HG03064 (cell line): ENCODE measurements at regions not wholly inside any gene's neighbourhood (a gene's known extent, or its start where the extent isn't known, plus 50 kb on each side); places are given as distances from the start of the nearest gene placed in this dataset.
"Not testable (repeated sequence)": the region's sequence is repeated elsewhere in the genome, so short reads cannot be mapped to it uniquely, and the experiment has no call there.

Experiments
- ATAC-seq: cut with Tn5 transposase; IDR thresholded peaks from one replicate; pipeline ENCODE4 v1.9.1; 2021; ENCODE audit warnings: low read depth; ENCODE audit not compliant: unreplicated experiment

- ATAC-seq, result peak; percentile 62
Measured at GRCh38 chr10:44724415-44725174, 186.5 kb upstream of the TMEM72 start.

GRCh38 chr10:44725404-44725803, 185.7 kb upstream of the TMEM72 start:
- no peak for ATAC-seq

GRCh38 chr10:44731283-44731682, 179.9 kb upstream of the TMEM72 start:
- no peak for ATAC-seq

- ATAC-seq, result no peak
Measured at GRCh38 chr10:44733501-44734488, 177.3 kb upstream of the TMEM72 start.

DNA sequence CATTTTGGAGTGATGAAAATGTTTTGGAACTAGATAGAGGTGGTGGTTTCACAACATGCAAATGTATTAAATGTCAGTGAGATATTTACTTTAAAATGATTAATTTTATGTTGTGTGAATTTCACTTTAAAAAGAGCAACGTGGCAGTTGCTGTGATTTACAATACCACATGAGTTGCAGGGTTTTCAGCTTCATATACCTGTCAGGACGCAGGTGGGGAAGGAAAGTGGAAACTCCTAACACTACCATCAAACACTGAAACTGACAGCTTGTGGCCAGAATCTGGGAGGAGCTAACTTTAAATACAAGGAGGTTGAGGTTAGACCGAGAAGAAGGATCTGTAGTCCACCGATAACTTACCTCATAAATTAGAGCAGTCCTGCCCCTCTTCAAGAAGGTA, 168.9 kb upstream of the TMEM72 start:
- no peak for ATAC-seq

GRCh38 chr10:44743535-44743934, 167.6 kb upstream of the TMEM72 start:
- ATAC-seq, result no peak

- no peak for ATAC-seq
Measured at GRCh38 chr10:44745920-44746319, 165.2 kb upstream of the TMEM72 start.

GRCh38 chr10:44747593-44748172, 163.5 kb upstream of the TMEM72 start:
- ATAC-seq, result no peak

GRCh38 chr10:44749151-44749550, 162.0 kb upstream of the TMEM72 start:
- no peak for ATAC-seq

DNA sequence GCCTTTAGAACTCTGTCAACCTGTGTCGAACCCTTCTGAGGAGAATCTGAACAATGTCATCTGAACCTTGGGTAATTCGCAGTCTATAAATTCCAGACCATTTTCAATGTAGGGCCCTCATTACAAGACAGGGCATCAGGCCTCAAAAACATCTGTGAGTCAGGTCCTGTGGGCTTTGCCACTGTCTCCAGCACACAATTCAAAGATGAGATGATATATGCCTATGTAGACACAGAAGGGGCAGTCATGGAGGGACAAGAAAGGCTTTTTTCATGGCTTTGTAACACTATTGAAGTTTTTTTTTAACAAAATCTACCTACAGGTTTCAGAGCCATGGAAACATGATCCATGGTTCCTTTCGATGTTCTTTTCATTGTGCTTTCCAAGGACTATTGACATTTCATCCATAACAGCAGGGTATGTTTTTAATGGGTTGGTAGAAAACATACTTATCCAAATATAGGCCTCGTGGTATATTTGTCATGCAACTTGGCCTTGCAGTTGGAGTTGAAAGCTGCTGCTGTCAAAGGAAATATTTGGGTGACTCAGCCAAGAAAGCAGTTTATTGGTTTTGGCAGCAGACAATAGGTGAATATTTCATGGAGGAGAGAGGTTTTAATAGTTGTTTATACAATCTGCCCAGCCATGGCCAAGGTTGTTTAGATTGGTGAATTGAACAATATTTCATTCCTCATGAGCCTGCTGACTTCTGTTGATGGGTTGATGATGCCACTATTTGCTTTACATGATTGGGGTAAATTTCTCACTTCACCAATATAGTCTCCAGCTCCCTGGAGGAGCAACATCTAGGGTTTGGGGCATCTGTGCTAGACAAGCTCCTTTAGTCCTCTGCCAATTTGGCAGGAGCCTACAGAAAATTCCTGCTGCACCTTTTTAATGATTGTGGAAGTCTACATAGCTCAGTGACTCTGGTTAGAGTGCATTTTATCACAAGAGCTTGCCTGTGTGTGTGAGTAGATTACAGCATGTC, 158.4 kb upstream of the TMEM72 start:
- no peak for ATAC-seq

GRCh38 chr10:44754355-44754754, 156.8 kb upstream of the TMEM72 start:
- not testable (repeated sequence) for ATAC-seq

DNA sequence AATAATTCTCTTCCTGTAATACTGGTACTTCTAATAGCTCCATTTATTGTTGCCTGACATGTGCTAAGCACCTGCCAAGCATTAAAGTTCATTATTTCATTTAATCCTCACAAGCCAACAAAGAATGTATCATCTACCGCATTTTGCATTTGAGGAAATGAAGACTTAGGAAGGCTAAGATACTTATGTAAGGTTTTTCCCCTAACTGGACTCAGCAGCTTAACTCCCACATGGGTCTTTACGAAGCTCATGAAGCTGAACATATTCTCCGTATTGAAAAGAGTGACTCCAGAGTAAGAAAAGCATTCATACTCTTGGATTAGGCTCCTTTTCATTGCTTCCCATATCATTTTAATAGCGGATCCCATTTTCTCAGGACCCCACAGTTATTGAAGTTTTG, 155.7 kb upstream of the TMEM72 start:
- no peak for ATAC-seq

DNA sequence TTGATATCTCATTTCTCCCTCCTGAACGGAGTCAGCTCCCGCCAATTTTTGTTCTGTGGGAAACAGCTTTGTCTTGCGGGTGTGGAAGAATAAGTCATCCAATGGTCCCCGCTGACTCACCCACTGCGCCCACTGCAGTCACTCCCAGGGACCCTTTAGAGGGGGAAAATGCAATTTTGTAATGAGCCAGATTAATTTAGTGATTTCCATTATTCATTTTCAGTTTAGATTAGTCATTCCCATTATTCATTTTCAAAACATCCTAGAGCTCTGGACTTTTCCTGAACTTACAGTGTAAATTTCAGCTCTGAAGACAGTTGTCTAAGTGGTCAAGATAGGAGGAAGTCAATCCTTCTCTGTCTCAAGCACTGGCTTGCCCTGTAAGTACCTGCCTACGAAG, 154.9 kb upstream of the TMEM72 start:
- no peak for ATAC-seq

DNA sequence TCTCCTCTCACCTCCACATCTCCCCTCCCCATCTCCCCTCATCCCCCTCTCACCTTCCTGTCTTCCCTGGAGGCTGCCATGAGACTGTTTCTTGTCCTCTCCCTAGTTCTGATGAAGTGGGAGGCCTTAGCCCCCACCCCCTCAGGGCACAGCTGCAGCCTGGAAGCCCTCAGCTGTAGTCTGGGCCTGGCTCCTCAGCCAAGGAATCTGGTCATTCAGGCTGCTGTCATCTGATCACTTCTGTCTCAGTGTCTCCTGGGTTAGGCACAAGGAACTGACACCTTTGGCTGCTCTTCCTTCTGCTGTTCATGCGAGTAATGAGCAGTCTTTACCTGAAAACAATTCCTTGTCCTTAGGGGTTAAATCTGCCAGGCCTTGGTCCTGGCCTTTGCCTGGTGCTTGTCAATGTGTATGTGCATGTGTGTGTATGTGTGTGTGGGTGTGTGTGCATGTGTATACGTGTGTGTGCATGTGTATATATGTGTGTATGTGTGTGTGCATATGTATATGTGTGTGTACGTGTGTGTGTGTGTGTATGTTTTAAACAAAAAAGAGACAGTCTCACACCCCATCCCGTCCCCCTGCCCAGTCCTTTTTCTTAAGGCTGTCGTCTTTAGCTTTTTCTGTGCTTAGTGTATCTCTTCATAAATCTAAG, 153.5 kb upstream of the TMEM72 start:
- no peak for ATAC-seq

DNA sequence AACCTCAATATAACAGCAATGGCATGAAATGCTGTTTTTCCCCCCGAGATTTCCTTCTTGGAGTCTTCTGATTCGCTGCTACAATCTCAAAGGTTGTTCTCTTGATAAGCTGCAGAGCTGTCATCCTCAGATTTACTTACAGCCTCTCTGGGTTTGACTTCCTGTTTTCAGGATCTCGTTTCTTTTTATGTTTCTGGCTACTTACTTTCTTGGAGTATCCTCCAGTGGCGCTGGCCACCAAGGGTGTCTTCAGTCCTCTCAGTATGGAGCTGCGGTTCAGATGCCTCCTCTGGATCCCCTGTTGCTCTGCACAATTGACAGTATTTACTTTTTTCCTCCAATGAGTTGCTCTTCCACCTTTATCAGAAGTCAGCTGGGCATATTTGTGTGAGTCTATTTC, 152.0 kb upstream of the TMEM72 start:
- ATAC-seq, result no peak

- no peak for ATAC-seq
Measured at GRCh38 chr10:44760513-44760912, 150.6 kb upstream of the TMEM72 start.

DNA sequence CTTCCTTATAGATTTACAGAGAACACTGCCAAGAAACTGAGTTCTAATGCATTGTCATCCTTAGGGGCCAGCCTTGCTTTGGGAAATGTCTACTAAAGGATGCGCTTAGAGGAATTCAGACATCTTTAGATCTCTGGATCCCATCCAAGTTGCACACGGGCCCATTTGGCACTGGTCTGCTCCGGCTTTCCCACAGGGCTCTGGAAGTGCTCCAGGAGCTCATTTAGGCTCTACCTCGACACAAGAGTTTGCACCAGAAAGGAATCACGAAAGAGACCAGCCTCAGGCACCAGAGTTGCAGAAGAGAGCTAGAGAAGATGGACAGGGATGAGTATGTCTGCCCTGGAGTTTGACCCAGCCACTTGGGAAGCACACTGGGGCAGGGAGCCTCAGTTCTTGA, 150.1 kb upstream of the TMEM72 start:
- no peak for ATAC-seq

DNA sequence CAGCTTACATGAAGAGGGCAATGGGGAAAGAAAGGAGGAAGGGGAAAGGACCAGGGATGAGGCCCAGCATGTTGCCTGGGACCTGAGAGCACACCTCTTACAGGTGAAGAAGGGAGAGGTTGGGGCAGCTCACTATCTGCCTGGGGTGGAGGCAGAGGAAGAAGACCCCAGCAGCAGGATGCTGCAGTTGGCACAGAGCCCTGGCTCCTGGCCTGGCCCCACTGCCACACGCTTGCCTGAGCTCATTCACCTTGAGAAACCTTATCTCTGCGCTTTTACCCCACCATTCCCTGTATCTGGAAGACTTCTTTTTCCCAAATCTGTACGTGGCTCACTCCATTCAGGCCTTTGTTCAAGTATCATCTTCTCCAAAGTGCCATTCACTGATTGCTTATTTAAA, 147.8 kb upstream of the TMEM72 start:
- no peak for ATAC-seq

- ATAC-seq, result no peak
Measured at GRCh38 chr10:44765299-44765698, 145.8 kb upstream of the TMEM72 start.

- no peak for ATAC-seq
Measured at GRCh38 chr10:44766631-44767030, 144.5 kb upstream of the TMEM72 start.
